GM12873 (cell line): ENCODE measurements at regions not wholly inside any gene's neighbourhood (a gene's known extent, or its start where the extent isn't known, plus 50 kb on each side); places are given as distances from the start of the nearest gene placed in this dataset.

ENCODE experiments used
- TF ChIP-seq, protein P1 (sequence below): IDR thresholded peaks from 2 replicates; pipeline ENCODE4 v1.5.1; 2012; ENCODE audit warnings: low read depth, mild to moderate bottlenecking, moderate library complexity, low read length, control low read depth; ENCODE audit not compliant: insufficient read depth; ENCODE audit errors: missing control alignments

DNA sequence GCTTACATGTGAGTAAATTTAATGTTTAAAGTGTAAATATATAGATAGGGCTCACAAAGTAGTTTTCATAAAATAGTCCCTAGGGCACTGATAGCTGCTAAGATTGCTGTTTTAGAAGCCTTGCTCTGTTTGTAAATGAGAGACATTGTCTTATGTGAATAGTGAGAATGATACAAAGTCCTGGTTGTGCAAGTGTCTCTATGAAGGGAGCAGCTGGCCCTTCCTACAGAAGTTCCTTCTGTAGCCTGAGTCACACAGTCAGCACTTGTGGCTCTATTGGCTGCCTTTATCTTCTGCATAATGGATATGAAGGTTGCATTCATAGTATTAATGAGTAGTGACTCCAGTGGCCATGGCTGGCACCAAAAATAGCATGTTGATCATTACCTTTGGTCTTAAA is 279.7 kb downstream of the OSR1 start:
- TF ChIP-seq, protein P1, sequence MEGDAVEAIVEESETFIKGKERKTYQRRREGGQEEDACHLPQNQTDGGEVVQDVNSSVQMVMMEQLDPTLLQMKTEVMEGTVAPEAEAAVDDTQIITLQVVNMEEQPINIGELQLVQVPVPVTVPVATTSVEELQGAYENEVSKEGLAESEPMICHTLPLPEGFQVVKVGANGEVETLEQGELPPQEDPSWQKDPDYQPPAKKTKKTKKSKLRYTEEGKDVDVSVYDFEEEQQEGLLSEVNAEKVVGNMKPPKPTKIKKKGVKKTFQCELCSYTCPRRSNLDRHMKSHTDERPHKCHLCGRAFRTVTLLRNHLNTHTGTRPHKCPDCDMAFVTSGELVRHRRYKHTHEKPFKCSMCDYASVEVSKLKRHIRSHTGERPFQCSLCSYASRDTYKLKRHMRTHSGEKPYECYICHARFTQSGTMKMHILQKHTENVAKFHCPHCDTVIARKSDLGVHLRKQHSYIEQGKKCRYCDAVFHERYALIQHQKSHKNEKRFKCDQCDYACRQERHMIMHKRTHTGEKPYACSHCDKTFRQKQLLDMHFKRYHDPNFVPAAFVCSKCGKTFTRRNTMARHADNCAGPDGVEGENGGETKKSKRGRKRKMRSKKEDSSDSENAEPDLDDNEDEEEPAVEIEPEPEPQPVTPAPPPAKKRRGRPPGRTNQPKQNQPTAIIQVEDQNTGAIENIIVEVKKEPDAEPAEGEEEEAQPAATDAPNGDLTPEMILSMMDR, result no peak

DNA sequence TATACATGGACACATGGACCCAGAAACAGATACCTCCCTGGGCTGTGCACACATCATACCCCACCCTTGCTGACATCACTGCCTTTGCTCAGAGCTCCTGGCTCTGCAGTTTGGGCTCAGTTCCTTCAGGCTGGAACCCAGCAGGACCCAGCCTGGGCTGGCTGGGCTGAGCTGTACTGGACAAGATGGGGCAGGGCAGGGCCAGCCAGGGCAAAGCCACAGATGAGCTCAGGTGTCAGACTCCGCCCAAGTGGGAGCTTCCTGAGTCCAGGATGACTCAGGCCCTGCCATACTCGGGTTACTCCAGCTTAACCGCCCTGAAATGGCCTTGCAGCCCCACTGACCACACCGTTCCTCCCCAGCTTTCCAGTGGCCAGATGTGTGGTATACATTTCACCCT is 284.9 kb downstream of the OSR1 start:
- TF ChIP-seq, protein P1, result no peak

DNA sequence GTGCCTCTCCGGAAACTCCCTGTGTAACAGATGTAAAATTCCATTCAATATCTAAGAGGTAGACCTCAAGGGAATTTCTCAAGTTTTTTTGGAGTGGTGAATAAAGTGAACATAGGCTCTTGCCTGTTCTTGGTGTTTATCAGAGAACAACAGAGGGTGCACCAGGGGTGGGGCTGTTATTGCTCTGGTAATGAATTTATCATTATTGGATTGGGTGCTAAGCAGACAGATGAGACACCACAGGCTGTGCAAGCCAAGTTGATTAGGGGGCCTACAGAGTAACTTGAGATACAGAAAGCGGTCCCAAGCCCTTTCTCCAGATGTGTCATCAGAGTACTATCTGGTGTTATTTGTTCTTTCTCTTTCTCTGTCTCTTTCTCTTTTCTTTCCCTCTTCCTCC is 286.3 kb downstream of the OSR1 start:
- TF ChIP-seq, protein P1, result no peak

DNA sequence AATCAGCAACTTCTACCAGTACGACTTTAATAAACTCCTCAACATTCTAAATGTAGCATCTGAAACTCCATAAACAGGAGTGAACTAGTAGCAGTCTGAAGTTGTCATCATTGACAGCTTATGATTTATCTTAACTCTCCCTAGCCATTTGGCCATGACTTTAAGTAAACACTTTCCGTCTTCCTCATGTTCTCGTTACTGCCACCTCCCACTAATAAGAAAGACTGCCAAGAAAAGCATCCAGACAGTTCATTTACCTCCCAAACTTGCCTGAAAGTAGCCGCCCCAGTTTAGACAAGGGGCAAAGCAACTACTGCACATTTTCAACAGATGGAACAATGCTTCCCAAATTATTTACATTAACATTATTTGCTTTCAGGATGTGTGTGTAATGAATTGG is 287.5 kb downstream of the OSR1 start:
- TF ChIP-seq, protein P1, result no peak

DNA sequence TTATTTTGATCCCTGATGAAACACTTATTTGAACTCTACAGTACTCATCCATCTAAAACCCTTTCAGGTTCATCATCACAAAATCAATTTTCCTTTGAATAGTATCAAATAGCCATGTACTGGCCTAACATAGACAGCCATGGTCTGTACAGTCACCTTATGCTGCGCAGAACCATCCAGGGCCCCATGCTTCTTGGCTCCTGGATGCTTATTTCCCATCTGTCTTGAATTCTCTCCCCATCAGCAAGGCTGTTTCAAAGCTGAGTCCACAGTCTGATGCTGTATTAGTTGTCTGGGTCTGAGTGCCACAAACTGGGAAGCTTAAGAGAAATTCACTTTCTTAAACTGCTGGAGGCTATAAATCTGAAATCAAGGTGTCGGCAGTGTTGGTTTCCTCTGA is 290.2 kb downstream of the OSR1 start:
- TF ChIP-seq, protein P1, result no peak

DNA sequence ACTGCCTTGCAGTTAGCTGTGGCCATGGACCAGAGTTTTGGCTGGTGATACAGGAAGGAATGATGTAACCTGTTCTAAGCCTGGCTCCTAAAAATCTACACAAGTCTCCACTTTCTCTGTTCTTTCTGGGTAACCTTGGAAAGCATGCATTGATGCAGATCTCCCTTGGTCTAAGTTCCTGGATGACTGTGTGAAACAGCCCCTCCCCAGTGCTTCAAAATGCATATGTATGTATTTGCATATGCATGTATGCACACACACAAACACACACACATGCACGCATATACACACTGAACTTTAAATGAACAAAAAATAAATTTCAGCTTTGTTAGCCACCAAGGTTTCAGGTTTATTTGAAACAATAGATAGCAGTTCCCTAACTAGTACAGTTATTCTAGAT is 296.1 kb downstream of the OSR1 start:
- TF ChIP-seq, protein P1, result no peak

DNA sequence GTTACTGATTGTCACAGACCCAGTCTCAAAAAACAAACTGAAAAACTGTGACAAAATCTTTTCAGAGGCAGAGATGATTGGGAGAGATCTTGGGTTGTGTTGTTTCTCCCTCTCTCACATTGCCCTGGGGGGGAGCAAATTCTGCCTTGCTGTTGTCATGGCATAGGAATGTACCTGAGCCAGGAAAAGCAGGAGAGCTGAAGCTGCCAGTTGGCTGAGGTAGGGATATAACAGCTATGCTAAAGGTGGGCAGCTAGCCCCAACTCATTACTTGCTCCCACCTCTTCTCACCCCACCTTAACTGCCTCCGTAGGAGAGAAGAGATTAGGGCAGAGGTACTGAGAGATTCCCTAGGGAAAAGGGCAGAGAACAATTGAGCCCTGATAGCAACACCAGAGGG is 299.3 kb downstream of the OSR1 start:
- TF ChIP-seq, protein P1, result no peak
